WTC11 (cell line): ENCODE measurements at regions not wholly inside any gene's neighbourhood (a gene's known extent, or its start where the extent isn't known, plus 50 kb on each side); places are given as distances from the start of the nearest gene placed in this dataset.

ENCODE experiments used
- ATAC-seq: fragments of 200-7000 bp; cut with Tn5 transposase; 2 replicates; pipeline ENCODE4 v1.10.0; 2021; ENCODE audit warnings: mild to moderate bottlenecking, moderate library complexity
- CTCF ChIA-PET: fragments of 300-600 bp; sonication (Branson Sonifier 250); formaldehyde crosslinking; loops from one replicate; lab custom pipeline; 2021; ENCODE audit warnings: antibody characterized with exemption; lab: Charles Lee
- POLR2A ChIA-PET: fragments of 350-600 bp; sonication (Branson Sonifier 250); formaldehyde crosslinking; loops from one replicate; lab custom pipeline; 2021; ENCODE audit warnings: antibody characterized with exemption; lab: Charles Lee
- DNase-seq: peaks from one replicate; pipeline ENCODE4 v3.0.0; 2021; ENCODE audit warnings: low spot score
- H3K27ac Mint-ChIP-seq: 2 replicates; pipeline ENCODE4 v1.8.0; 2021; ENCODE audit warnings: mixed read lengths
- H3K27me3 Mint-ChIP-seq: 2 replicates; pipeline ENCODE4 v1.8.0; 2021; ENCODE audit warnings: low read depth, mild to moderate bottlenecking, moderate library complexity, mixed read lengths
- H3K36me3 Mint-ChIP-seq: 2 replicates; pipeline ENCODE4 v1.8.0; 2021; ENCODE audit warnings: mixed read lengths
- H3K4me1 Mint-ChIP-seq: 2 replicates; pipeline ENCODE4 v1.8.0; 2022; ENCODE audit warnings: mixed read lengths
- H3K4me3 Mint-ChIP-seq: 2 replicates; pipeline ENCODE4 v1.8.0; 2021; ENCODE audit warnings: mild to moderate bottlenecking, moderate library complexity, mixed read lengths
- H3K9me3 Mint-ChIP-seq: 2 replicates; pipeline ENCODE4 v1.8.0; 2021; ENCODE audit warnings: mixed read lengths
- ESRRA ChIP-seq: sonication (generic); formaldehyde crosslinking; IDR thresholded peaks from 2 replicates; pipeline ENCODE4 v1.8.1; 2022; ENCODE audit warnings: mild to moderate bottlenecking, missing genetic modification reagents, borderline replicate concordance
- FOXP1 ChIP-seq: sonication (generic); formaldehyde crosslinking; IDR thresholded peaks from 2 replicates; pipeline ENCODE4 v1.8.0; 2022; ENCODE audit warnings: missing genetic modification reagents, mild to moderate bottlenecking, moderate library complexity, borderline replicate concordance
- HMGA2 ChIP-seq: fragments of 250-450 bp; sonication (Bioruptor Pico); IDR thresholded peaks from 2 replicates; pipeline ENCODE4 v1.4.0; 2021; ENCODE audit warnings: mild to moderate bottlenecking, moderate library complexity
- KAT7 ChIP-seq: sonication (generic); formaldehyde crosslinking; IDR thresholded peaks from 2 replicates; pipeline ENCODE4 v1.8.1; 2023; ENCODE audit warnings: missing genetic modification reagents, mild to moderate bottlenecking, borderline replicate concordance
- NFYB ChIP-seq: sonication (generic); formaldehyde crosslinking; conservative IDR thresholded peaks from 2 replicates; pipeline ENCODE4 v1.8.0; 2022; ENCODE audit warnings: low read depth, missing genetic modification reagents
- TEAD4 ChIP-seq: sonication (generic); formaldehyde crosslinking; IDR thresholded peaks from 2 replicates; pipeline ENCODE4 v1.8.0; 2022; ENCODE audit warnings: mild to moderate bottlenecking, missing genetic modification reagents
- ZBTB21 ChIP-seq: sonication (generic); formaldehyde crosslinking; IDR thresholded peaks from 2 replicates; pipeline ENCODE4 v1.8.1; 2023; ENCODE audit warnings: mild to moderate bottlenecking, missing genetic modification reagents, borderline replicate concordance
- ZNF219 ChIP-seq: sonication (generic); formaldehyde crosslinking; IDR thresholded peaks from 2 replicates; pipeline ENCODE4 v1.8.0; 2023; ENCODE audit warnings: missing genetic modification reagents, mild to moderate bottlenecking, borderline replicate concordance
- ZNF671 ChIP-seq: fragments of 250-450 bp; sonication (Bioruptor Pico); IDR thresholded peaks from 2 replicates; pipeline ENCODE4 v1.8.0; 2021; ENCODE audit warnings: mild to moderate bottlenecking
- TF ChIP-seq, protein P1 (sequence below): fragments of 200-600 bp; IDR thresholded peaks from 2 replicates; pipeline ENCODE4 v1.8.0; 2022; ENCODE audit warnings: antibody characterized with exemption
- TF ChIP-seq, protein P2 (sequence below): fragments of 250-450 bp; sonication (Bioruptor Pico); IDR thresholded peaks from 2 replicates; pipeline ENCODE4 v1.8.0; 2021; ENCODE audit warnings: mild to moderate bottlenecking
- TF ChIP-seq, protein P3 (sequence below): sonication (generic); formaldehyde crosslinking; IDR thresholded peaks from 2 replicates; pipeline ENCODE4 v1.8.1; 2022; ENCODE audit warnings: low read depth, mild to moderate bottlenecking, moderate library complexity, missing genetic modification reagents, borderline replicate concordance
- TF ChIP-seq, protein P4 (sequence below): sonication (generic); formaldehyde crosslinking; conservative IDR thresholded peaks from 2 replicates; pipeline ENCODE4 v1.8.1; 2023; ENCODE audit warnings: mild to moderate bottlenecking, low read depth, missing genetic modification reagents, moderate library complexity
- TF ChIP-seq, protein P5 (sequence below): fragments of 250-450 bp; sonication (Bioruptor Pico); IDR thresholded peaks from 2 replicates; pipeline ENCODE4 v1.9.0; 2021; ENCODE audit warnings: mild to moderate bottlenecking, borderline replicate concordance

DNA sequence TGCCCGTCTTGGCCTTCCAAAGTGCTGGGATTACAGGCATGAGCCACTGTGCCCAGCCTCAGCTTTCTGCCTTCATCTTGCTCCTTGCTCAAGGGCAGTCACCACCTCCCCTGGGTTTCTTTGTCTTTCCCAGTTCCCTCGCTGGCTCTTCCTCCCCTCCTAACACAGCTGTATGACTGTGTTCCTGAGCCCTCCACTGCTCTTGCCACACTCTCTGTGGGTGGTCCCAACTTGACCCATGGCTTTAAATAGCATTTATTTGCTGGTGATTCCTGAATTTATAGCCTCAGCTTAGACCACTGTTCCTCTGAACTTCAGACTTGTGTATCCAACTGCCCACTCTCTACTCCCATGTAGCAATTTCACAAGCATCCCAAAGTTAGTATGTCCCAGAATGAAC lies 181.3 kb downstream of the BAMBI start (continued):
- TF ChIP-seq, protein P1, sequence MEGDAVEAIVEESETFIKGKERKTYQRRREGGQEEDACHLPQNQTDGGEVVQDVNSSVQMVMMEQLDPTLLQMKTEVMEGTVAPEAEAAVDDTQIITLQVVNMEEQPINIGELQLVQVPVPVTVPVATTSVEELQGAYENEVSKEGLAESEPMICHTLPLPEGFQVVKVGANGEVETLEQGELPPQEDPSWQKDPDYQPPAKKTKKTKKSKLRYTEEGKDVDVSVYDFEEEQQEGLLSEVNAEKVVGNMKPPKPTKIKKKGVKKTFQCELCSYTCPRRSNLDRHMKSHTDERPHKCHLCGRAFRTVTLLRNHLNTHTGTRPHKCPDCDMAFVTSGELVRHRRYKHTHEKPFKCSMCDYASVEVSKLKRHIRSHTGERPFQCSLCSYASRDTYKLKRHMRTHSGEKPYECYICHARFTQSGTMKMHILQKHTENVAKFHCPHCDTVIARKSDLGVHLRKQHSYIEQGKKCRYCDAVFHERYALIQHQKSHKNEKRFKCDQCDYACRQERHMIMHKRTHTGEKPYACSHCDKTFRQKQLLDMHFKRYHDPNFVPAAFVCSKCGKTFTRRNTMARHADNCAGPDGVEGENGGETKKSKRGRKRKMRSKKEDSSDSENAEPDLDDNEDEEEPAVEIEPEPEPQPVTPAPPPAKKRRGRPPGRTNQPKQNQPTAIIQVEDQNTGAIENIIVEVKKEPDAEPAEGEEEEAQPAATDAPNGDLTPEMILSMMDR = no peak
- no peak for TF ChIP-seq ZNF671
- TF ChIP-seq ZNF219 (CRISPR knock-in tag) = no peak
- TF ChIP-seq ZBTB21 (CRISPR knock-in tag) = no peak

DNA sequence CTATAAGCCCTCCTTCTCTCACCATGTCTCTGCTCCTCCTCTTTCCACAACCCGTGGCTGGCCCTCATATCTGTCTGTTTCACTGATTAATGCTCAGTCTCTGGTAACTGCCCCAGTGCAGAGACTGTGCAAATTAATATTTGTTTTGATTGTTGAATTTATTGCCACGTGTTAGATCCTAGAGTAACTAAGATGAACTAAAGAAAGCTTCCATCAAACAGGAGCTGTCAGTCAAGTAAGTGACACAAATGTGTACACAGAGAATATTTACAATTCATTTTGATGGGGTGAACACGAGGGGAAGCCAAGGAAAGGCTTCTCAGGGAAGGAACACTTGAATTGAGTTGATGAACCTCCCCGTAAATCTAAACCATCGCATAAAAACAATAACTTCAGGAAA lies 182.5 kb downstream of the BAMBI start:
- no peak for ATAC-seq
- CTCF ChIA-PET = interaction anchor here (1.2 kb wide), 1 partner anchor 132 kb away, joined by 3 read pairs; no protein-coding TSS in a partner anchor

More for the DNA sequence above, 182.5 kb downstream of the BAMBI start:
- Mint-ChIP-seq H3K36me3 (peaks cover 15% of the 10 kb centered on the region), H3K27me3 (peaks cover 5% of the 10 kb centered on the region), H3K4me1 (peaks cover 8% of the 10 kb centered on the region), H3K4me3 (no peak overlapping the region), H3K27ac (no peak overlapping the region), H3K9me3 (peaks cover 29% of the 10 kb centered on the region)
- POLR2A ChIA-PET = no interaction called here
- no peak for DNase-seq
- TF ChIP-seq HMGA2 (CRISPR knock-in tag) (no peak), FOXP1 (no peak), NFYB (CRISPR knock-in tag) (no peak), ESRRA (CRISPR knock-in tag) (no peak), KAT7 (CRISPR knock-in tag) (no peak), TEAD4 (no peak)
- TF ChIP-seq, protein P2, sequence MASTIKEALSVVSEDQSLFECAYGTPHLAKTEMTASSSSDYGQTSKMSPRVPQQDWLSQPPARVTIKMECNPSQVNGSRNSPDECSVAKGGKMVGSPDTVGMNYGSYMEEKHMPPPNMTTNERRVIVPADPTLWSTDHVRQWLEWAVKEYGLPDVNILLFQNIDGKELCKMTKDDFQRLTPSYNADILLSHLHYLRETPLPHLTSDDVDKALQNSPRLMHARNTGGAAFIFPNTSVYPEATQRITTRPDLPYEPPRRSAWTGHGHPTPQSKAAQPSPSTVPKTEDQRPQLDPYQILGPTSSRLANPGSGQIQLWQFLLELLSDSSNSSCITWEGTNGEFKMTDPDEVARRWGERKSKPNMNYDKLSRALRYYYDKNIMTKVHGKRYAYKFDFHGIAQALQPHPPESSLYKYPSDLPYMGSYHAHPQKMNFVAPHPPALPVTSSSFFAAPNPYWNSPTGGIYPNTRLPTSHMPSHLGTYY (CRISPR knock-in tag) = no peak
- TF ChIP-seq, protein P3, sequence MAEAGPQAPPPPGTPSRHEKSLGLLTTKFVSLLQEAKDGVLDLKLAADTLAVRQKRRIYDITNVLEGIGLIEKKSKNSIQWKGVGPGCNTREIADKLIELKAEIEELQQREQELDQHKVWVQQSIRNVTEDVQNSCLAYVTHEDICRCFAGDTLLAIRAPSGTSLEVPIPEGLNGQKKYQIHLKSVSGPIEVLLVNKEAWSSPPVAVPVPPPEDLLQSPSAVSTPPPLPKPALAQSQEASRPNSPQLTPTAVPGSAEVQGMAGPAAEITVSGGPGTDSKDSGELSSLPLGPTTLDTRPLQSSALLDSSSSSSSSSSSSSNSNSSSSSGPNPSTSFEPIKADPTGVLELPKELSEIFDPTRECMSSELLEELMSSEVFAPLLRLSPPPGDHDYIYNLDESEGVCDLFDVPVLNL = no peak
- TF ChIP-seq, protein P4, sequence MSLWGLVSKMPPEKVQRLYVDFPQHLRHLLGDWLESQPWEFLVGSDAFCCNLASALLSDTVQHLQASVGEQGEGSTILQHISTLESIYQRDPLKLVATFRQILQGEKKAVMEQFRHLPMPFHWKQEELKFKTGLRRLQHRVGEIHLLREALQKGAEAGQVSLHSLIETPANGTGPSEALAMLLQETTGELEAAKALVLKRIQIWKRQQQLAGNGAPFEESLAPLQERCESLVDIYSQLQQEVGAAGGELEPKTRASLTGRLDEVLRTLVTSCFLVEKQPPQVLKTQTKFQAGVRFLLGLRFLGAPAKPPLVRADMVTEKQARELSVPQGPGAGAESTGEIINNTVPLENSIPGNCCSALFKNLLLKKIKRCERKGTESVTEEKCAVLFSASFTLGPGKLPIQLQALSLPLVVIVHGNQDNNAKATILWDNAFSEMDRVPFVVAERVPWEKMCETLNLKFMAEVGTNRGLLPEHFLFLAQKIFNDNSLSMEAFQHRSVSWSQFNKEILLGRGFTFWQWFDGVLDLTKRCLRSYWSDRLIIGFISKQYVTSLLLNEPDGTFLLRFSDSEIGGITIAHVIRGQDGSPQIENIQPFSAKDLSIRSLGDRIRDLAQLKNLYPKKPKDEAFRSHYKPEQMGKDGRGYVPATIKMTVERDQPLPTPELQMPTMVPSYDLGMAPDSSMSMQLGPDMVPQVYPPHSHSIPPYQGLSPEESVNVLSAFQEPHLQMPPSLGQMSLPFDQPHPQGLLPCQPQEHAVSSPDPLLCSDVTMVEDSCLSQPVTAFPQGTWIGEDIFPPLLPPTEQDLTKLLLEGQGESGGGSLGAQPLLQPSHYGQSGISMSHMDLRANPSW (CRISPR knock-in tag) = no peak
- TF ChIP-seq, protein P5, sequence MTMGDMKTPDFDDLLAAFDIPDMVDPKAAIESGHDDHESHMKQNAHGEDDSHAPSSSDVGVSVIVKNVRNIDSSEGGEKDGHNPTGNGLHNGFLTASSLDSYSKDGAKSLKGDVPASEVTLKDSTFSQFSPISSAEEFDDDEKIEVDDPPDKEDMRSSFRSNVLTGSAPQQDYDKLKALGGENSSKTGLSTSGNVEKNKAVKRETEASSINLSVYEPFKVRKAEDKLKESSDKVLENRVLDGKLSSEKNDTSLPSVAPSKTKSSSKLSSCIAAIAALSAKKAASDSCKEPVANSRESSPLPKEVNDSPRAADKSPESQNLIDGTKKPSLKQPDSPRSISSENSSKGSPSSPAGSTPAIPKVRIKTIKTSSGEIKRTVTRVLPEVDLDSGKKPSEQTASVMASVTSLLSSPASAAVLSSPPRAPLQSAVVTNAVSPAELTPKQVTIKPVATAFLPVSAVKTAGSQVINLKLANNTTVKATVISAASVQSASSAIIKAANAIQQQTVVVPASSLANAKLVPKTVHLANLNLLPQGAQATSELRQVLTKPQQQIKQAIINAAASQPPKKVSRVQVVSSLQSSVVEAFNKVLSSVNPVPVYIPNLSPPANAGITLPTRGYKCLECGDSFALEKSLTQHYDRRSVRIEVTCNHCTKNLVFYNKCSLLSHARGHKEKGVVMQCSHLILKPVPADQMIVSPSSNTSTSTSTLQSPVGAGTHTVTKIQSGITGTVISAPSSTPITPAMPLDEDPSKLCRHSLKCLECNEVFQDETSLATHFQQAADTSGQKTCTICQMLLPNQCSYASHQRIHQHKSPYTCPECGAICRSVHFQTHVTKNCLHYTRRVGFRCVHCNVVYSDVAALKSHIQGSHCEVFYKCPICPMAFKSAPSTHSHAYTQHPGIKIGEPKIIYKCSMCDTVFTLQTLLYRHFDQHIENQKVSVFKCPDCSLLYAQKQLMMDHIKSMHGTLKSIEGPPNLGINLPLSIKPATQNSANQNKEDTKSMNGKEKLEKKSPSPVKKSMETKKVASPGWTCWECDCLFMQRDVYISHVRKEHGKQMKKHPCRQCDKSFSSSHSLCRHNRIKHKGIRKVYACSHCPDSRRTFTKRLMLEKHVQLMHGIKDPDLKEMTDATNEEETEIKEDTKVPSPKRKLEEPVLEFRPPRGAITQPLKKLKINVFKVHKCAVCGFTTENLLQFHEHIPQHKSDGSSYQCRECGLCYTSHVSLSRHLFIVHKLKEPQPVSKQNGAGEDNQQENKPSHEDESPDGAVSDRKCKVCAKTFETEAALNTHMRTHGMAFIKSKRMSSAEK = no peak
